BE2C (cell line): ENCODE measurements at regions not wholly inside any gene's neighbourhood (a gene's known extent, or its start where the extent isn't known, plus 50 kb on each side); places are given as distances from the start of the nearest gene placed in this dataset.
"Not testable (repeated sequence)": the region's sequence is repeated elsewhere in the genome, so short reads cannot be mapped to it uniquely, and the experiment has no call there.

Experiments used
- DNase-seq: peaks from one replicate; pipeline ENCODE4 v3.0.0-alpha.2; 2020
- H3K27me3 ChIP-seq: fragments of 250-450 bp; sonication (Bioruptor Pico); 2 replicates; pipeline ENCODE4 v1.5.1; 2020; ENCODE audit warnings: mild to moderate bottlenecking
- H3K36me3 ChIP-seq: fragments of 250-450 bp; sonication (Bioruptor Pico); 2 replicates; pipeline ENCODE4 v1.5.1; 2020; ENCODE audit warnings: mild to moderate bottlenecking
- H3K4me1 ChIP-seq: fragments of 250-450 bp; sonication (Bioruptor Pico); 2 replicates; pipeline ENCODE4 v1.5.1; 2020
- H3K4me3 ChIP-seq: 2 replicates; pipeline ENCODE4 v1.5.1; 2011; ENCODE audit warnings: low read depth, low read length
- H3K9me3 ChIP-seq: fragments of 250-450 bp; sonication (Bioruptor Pico); 2 replicates; pipeline ENCODE4 v1.5.1; 2020
- TF ChIP-seq, protein P1 (sequence below): IDR thresholded peaks from 2 replicates; pipeline ENCODE4 v1.5.1; 2012; ENCODE audit warnings: mild to moderate bottlenecking, low read depth, low read length

DNA sequence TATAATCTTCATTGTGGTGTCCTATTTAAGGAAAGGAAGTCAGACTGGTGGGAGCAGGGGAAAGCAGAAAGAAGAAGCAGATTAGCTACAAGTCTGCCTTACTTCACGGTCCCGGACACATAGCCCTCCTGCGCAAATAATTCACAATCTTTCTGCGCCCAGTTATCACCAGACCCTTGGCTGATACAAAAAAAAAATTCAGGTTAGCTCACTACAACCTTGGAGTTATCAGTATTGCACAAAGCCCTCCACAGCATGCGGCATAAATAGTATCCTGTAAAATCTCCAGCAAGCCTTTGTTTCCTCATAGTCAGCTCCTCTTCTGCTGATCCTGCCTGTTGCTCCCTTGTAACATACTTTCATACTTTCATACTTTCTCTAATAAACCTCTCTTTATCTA is 148.6 kb upstream of the FUT9 start:
- Histone ChIP-seq H3K4me1 (no peaks in the 10 kb centered on the region), H3K36me3 (no peaks in the 10 kb centered on the region), H3K9me3 (no peaks in the 10 kb centered on the region), H3K27me3 (no peaks in the 10 kb centered on the region; the same call in 1 of the 2 replicates), H3K4me3 (no peak overlapping the region)
- DNase-seq, result no peak
- TF ChIP-seq, protein P1, sequence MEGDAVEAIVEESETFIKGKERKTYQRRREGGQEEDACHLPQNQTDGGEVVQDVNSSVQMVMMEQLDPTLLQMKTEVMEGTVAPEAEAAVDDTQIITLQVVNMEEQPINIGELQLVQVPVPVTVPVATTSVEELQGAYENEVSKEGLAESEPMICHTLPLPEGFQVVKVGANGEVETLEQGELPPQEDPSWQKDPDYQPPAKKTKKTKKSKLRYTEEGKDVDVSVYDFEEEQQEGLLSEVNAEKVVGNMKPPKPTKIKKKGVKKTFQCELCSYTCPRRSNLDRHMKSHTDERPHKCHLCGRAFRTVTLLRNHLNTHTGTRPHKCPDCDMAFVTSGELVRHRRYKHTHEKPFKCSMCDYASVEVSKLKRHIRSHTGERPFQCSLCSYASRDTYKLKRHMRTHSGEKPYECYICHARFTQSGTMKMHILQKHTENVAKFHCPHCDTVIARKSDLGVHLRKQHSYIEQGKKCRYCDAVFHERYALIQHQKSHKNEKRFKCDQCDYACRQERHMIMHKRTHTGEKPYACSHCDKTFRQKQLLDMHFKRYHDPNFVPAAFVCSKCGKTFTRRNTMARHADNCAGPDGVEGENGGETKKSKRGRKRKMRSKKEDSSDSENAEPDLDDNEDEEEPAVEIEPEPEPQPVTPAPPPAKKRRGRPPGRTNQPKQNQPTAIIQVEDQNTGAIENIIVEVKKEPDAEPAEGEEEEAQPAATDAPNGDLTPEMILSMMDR, result no peak

DNA sequence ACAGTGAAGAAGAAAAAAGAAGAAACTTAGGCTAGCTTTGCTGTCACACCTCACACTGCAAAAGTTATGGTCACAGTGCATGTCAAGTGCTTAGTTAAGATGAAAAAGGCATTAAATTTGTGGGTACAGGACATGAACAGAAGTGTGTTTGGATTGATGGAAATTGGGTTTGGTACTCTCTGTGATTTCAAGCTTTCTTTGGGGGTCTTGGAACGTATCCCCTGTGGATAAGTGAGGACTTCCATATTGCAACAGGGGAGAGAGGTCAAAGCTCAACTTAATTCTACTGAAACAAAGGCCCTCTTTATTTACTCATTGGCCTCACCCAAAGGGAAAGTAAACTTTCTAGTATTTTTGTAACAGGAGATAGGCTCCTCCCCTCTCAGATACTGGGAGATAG is 138.3 kb upstream of the FUT9 start:
- no peaks in the 10 kb centered on the region for H3K36me3 ChIP-seq
- TF ChIP-seq, protein P1, result no peak
- no peaks in the 10 kb centered on the region for H3K27me3 ChIP-seq
- H3K9me3 ChIP-seq, result no peaks in the 10 kb centered on the region
- DNase-seq, result no peak
- no peaks in the 10 kb centered on the region for H3K4me1 ChIP-seq
- no peak overlapping the region for H3K4me3 ChIP-seq

DNA sequence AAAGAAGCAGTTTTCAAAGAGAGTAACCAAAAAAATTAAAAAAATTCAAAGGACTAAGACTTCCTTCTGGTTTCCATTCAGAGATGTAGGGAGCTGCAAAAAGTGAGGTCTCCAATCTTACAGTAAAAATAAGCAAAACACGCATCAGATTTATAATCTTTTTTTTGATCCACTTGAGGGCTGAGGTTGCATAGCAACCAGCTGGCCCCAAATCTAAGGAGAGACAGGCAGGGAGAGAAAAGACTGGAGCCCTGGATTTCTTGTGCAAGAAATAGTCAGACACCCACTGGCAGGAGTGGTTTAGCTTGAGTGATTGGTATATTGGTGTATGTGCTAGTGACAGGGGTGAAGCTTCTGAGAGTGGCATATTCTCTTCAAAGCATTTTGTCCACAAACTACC is 135.9 kb upstream of the FUT9 start:
- TF ChIP-seq, protein P1, result no peak
- no peaks in the 10 kb centered on the region for H3K36me3 ChIP-seq
- no peak for DNase-seq
- H3K4me3 ChIP-seq, result no peak overlapping the region
- H3K4me1 ChIP-seq, result no peaks in the 10 kb centered on the region
- no peaks in the 10 kb centered on the region for H3K27me3 ChIP-seq
- H3K9me3 ChIP-seq, result no peaks in the 10 kb centered on the region

DNA sequence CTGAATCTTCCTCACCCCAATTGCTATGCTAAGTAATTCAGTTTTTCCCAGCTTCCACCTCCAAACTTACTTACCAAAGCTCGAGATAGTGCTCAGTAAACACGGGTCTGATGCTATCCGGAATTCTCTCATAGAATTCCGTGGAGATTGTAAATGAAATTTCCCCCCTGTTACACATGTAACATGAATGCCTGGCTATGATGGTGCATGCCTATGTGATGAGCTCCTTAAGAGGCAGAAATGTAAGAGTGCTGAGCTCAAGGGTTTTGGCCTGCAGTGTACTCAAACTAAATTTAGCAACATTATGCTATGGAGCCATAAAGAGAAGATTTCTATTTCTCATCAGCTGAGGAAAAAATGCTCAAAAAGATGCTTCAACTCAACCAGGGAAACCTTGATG is 133.4 kb upstream of the FUT9 start:
- Histone ChIP-seq H3K27me3 (no peaks in the 10 kb centered on the region), H3K4me3 (no peak overlapping the region), H3K4me1 (no peaks in the 10 kb centered on the region), H3K9me3 (no peaks in the 10 kb centered on the region), H3K36me3 (no peaks in the 10 kb centered on the region)
- TF ChIP-seq, protein P1, result no peak
- DNase-seq, result no peak

DNA sequence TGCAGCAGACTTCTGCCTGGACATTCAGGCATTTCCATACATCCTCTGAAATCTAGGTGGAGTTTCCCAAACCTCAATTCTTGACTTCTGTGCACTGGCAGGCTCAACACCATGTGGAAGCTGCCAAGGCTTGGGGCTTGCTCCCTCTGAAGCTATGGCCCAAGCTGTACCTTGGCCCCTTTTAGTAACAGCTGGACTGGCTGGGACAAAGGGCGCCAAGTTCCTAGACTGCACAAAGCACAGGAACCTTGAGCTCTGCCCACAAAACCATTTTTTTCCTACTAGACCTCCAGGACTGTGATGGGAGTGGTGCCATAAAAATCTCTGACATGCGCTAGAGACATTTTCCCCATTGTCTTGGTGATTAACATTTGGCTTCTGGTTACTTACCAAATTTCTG is 127.1 kb upstream of the FUT9 start:
- not testable (repeated sequence) for H3K4me1 ChIP-seq, H3K36me3 ChIP-seq, DNase-seq, H3K9me3 ChIP-seq, H3K4me3 ChIP-seq, H3K27me3 ChIP-seq

DNA sequence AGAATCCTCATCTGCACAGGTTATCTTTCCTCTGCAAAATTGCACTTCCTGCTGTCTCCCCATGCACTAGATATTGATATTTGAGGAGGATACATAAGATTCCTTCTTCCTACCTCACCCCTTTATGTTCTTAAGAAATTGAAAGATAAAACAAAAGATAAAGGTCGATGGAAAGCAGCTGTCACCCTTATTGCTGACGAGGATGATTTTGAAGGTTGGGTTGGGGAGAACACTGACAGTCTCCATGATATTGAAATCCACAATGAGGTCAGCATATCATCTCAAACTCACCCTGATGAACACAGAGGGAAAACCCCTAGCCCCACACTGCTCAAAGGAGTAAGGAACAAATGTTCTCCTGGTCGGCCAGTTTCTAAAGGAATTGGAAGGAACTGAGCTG is 110.6 kb upstream of the FUT9 start:
- H3K27me3 ChIP-seq, result no peaks in the 10 kb centered on the region
- TF ChIP-seq, protein P1, result no peak
- DNase-seq, result no peak

DNA sequence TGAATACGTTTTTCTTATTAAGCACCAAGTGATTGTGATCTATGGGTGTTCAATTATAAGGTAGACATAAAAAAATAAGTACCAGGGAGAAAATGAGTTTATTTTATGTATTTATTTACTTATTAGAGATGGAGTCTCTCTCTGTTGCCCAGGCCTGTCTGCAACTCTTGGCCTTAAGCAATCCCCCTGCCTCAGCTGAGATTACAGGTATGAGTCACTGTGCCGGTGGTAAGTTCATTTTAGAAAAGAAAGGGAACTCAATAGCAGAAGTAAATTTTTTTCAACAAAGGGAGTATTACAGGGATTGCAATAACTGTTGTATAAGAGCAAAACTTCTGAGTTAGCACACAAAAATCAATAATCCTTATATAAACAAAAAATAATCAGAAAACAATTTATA is 98.7 kb upstream of the FUT9 start:
- TF ChIP-seq, protein P1, result no peak
- Histone ChIP-seq H3K4me1 (no peaks in the 10 kb centered on the region), H3K36me3 (no peaks in the 10 kb centered on the region), H3K9me3 (no peaks in the 10 kb centered on the region), H3K27me3 (no peaks in the 10 kb centered on the region), H3K4me3 (no peak overlapping the region)
- no peak for DNase-seq

More for the DNA sequence above, 110.6 kb upstream of the FUT9 start:
- Histone ChIP-seq H3K36me3 (no peaks in the 10 kb centered on the region), H3K4me1 (no peaks in the 10 kb centered on the region), H3K4me3 (no peak overlapping the region), H3K9me3 (no peaks in the 10 kb centered on the region)
